H1 (cell line): ENCODE measurements at regions not wholly inside any gene's neighbourhood (a gene's known extent, or its start where the extent isn't known, plus 50 kb on each side); places are given as distances from the start of the nearest gene placed in this dataset.

Source experiments
- ASH2L ChIP-seq: fragments of 200-600, 300-600 bp; sonication (generic); IDR thresholded peaks from one replicate; pipeline ENCODE4 v1.7.1; 2017; ENCODE audit warnings: low read length
- BCL11A ChIP-seq, 2 experiments: IDR thresholded peaks; one replicate each; pipeline ENCODE4 v1.6.1; 2011; ENCODE audit warnings: low read depth in 2 of 2, low read length in 2 of 2, mild to moderate bottlenecking in 2 of 2
- GABPA ChIP-seq: IDR thresholded peaks from 2 replicates; pipeline ENCODE4 v1.6.1; 2011; ENCODE audit warnings: mild to moderate bottlenecking, low read length, moderate library complexity, borderline replicate concordance; ENCODE audit not compliant: insufficient read depth
- HDAC6 ChIP-seq: IDR thresholded peaks from one replicate; pipeline ENCODE4 v1.7.1; 2012; ENCODE audit warnings: low read depth, mild to moderate bottlenecking, inconsistent platforms, low read length, moderate library complexity
- MAX ChIP-seq: IDR thresholded peaks from 2 replicates; pipeline ENCODE4 v1.6.1; 2012; ENCODE audit warnings: inconsistent platforms
- NRF1 ChIP-seq: IDR thresholded peaks from 2 replicates; pipeline ENCODE4 v1.6.1; 2011; ENCODE audit warnings: mild to moderate bottlenecking, low read depth, low read length, improper control_type of control experiment
- RAD21 ChIP-seq, 2 experiments: IDR thresholded peaks in 1 of 2; conservative IDR thresholded peaks in 1 of 2; 2 replicates each; pipeline ENCODE4 v1.6.1; 2011; ENCODE audit warnings: low read depth in 2 of 2, low read length in 2 of 2, improper control_type of control experiment in 1 of 2, inconsistent platforms in 1 of 2, mild to moderate bottlenecking in 1 of 2, moderate library complexity in 1 of 2
- SUZ12 ChIP-seq: fragments of 200-600 bp; sonication (generic); IDR thresholded peaks from 2 replicates; pipeline ENCODE4 v1.6.1; 2012; ENCODE audit warnings: mild to moderate bottlenecking, inconsistent platforms, low read length, moderate library complexity, mixed read lengths
- TAF7 ChIP-seq: optimal IDR thresholded peaks from 2 replicates; pipeline ENCODE3; 2011; ENCODE audit warnings: low read depth, mild to moderate bottlenecking, inconsistent platforms, low read length, moderate library complexity, borderline replicate concordance

GRCh38 chr19:46954993-46955812 is 64.4 kb upstream of the NPAS1 start (continued):
- TF ChIP-seq SUZ12 (no peak), NRF1 (no peak), HDAC6 (no peak), GABPA (no peak), ASH2L (no peak), TAF7 (no peak), MAX (no peak), RAD21 (IDR thresholded peaks at IDR 0.05 in 1 of 2, conservative IDR thresholded peaks at IDR 0.05 in 1 of 2; ENCODE audit: low read depth in 2 of 2, low read length in 2 of 2) (no peak), BCL11A (IDR thresholded peaks at IDR 0.05; ENCODE audit: low read depth in 2 of 2, low read length in 2 of 2) (no peak)
